Loucy (cell line): ENCODE measurements at regions not wholly inside any gene's neighbourhood (a gene's known extent, or its start where the extent isn't known, plus 50 kb on each side); places are given as distances from the start of the nearest gene placed in this dataset.

ENCODE experiments used
- CTCF ChIP-seq: fragments of 200-600 bp; sonication (generic); conservative IDR thresholded peaks from 2 replicates; pipeline ENCODE4 v1.5.1; 2014; ENCODE audit warnings: mild to moderate bottlenecking, antibody characterized with exemption, low read length
- EZH2phosphoT487 ChIP-seq: fragments of 200-600 bp; IDR thresholded peaks from 2 replicates; pipeline ENCODE4 v1.6.1; 2018; ENCODE audit warnings: antibody characterized with exemption, mild to moderate bottlenecking, moderate library complexity, borderline replicate concordance

- no peak for TF ChIP-seq CTCF
- TF ChIP-seq EZH2phosphoT487 = no peak
These were observed 148.8 kb downstream of the TFAP2A start for GRCh38 chr6:10266061-10266460.
